Karpas-422 (cell line): ENCODE measurements at regions not wholly inside any gene's neighbourhood (a gene's known extent, or its start where the extent isn't known, plus 50 kb on each side); places are given as distances from the start of the nearest gene placed in this dataset.

Source experiments
- DNase-seq: peaks from one replicate; pipeline ENCODE4 v3.0.0-alpha.2; 2015
- H2AFZ ChIP-seq: fragments of 200-600 bp; sonication (generic); 2 replicates; pipeline ENCODE4 v1.6.1; 2014; ENCODE audit warnings: antibody characterized with exemption, low read length, mixed read lengths
- H3K27ac ChIP-seq: fragments of 200-600 bp; sonication (generic); 2 replicates; pipeline ENCODE4 v1.5.1; 2014; ENCODE audit warnings: mild to moderate bottlenecking, low read length, moderate library complexity
- H3K27me3 ChIP-seq: fragments of 200-600 bp; sonication (generic); 2 replicates; pipeline ENCODE4 v1.6.1; 2014; ENCODE audit warnings: low read length, mixed read lengths
- H3K36me3 ChIP-seq: fragments of 200-600 bp; sonication (generic); 2 replicates; pipeline ENCODE4 v1.6.1; 2014; ENCODE audit warnings: low read length, mixed read lengths; ENCODE audit not compliant: insufficient read depth
- H3K4me1 ChIP-seq: fragments of 200-600 bp; sonication (generic); 2 replicates; pipeline ENCODE4 v1.6.1; 2014; ENCODE audit warnings: mild to moderate bottlenecking, low read length, mixed read lengths
- H3K4me2 ChIP-seq: fragments of 200-600 bp; sonication (generic); 2 replicates; pipeline ENCODE4 v1.6.1; 2014; ENCODE audit warnings: low read length, low read depth, mild to moderate bottlenecking; ENCODE audit not compliant: poor library complexity, severe bottlenecking
- H3K4me3 ChIP-seq: fragments of 200-600 bp; sonication (generic); 2 replicates; pipeline ENCODE4 v1.5.1; 2014; ENCODE audit warnings: mild to moderate bottlenecking, antibody characterized with exemption, low read length, mixed read lengths
- H3K79me2 ChIP-seq: fragments of 200-600 bp; sonication (generic); 2 replicates; pipeline ENCODE4 v1.6.1; 2014; ENCODE audit warnings: mild to moderate bottlenecking, low read length, mixed read lengths
- H3K9ac ChIP-seq: fragments of 200-600 bp; sonication (generic); 2 replicates; pipeline ENCODE4 v1.6.0; 2014; ENCODE audit warnings: low read length
- H3K9me2 ChIP-seq: fragments of 200-600 bp; sonication (generic), shearing (Covaris generic); replicated peaks from 2 replicates; pipeline ENCODE4 v1.6.0; 2014; ENCODE audit warnings: mild to moderate bottlenecking, low read length, moderate library complexity; ENCODE audit not compliant: insufficient read depth
- H3K9me3 ChIP-seq: fragments of 300-700, 200-600 bp; sonication (generic); 2 replicates; pipeline ENCODE4 v1.6.1; 2014; ENCODE audit warnings: low read length, mixed read lengths
- H4K20me1 ChIP-seq: fragments of 200-600 bp; sonication (generic); 2 replicates; pipeline ENCODE4 v1.6.1; 2014; ENCODE audit warnings: mild to moderate bottlenecking, antibody characterized with exemption, low read length, low read depth; ENCODE audit not compliant: insufficient read depth

DNA sequence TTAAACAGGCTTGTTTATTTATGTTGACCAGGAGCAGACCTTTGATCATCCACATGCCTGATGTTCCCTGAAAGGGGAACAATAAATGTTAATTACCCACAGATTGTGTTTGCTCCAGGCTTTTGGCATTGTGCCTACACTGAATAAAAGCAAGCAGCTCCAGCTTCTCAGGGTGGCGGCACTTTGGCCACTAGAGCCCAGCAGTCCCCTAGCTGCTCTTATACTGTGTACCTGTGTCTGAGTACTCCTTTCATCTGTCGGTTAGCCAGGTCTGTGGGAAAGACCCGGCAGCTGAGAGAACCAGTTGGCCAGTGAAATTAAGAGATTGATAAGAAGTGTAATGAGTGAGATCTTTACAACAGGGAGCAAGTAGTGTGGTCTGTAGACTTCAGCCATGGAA lies 254.8 kb upstream of the FTMT start:
- H3K79me2 ChIP-seq, result no peaks in the 10 kb centered on the region
- no peak overlapping the region for H2AFZ ChIP-seq
- H3K9me3 ChIP-seq, result peaks cover 9% of the 10 kb centered on the region

DNA sequence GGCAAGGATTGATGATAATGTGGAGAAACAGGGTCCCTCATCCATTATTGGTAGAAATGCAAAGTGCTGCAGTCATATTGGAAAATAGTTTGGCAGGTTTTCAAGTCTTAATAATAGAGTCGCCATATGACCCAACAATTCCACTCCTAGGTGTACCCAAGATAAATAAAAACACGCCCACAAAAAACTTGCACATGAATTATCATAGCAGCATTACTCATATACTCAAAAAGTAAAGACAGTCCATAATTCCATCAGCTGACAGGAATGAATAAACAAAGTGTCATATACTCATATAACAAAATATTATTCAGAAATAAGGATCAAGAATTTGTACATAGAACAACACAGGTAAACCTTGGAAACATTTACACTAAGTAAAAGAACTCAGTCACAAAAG lies 242.9 kb upstream of the FTMT start:
- no peaks in the 10 kb centered on the region for H3K4me1 ChIP-seq
- no peak overlapping the region for H2AFZ ChIP-seq
- no peaks in the 10 kb centered on the region for H3K79me2 ChIP-seq
- DNase-seq, result no peak
- H3K9ac ChIP-seq, result no peak overlapping the region
- no peak overlapping the region for H3K4me2 ChIP-seq
- H3K4me3 ChIP-seq, result no peak overlapping the region
- H3K9me2 ChIP-seq, result no peaks in the 10 kb centered on the region; the same call in 1 of the 2 replicates
- H4K20me1 ChIP-seq, result no peaks in the 10 kb centered on the region
- no peaks in the 10 kb centered on the region for H3K36me3 ChIP-seq
- H3K27ac ChIP-seq, result no peak overlapping the region
- no peaks in the 10 kb centered on the region for H3K27me3 ChIP-seq
- H3K9me3 ChIP-seq, result no peaks in the 10 kb centered on the region

More for the DNA sequence above, 254.8 kb upstream of the FTMT start:
- H3K4me3 ChIP-seq, result no peak overlapping the region
- no peaks in the 10 kb centered on the region for H3K27me3 ChIP-seq
- no peaks in the 10 kb centered on the region for H3K9me2 ChIP-seq
- DNase-seq, result no peak
- H3K4me1 ChIP-seq, result no peaks in the 10 kb centered on the region
- no peaks in the 10 kb centered on the region for H4K20me1 ChIP-seq
- H3K36me3 ChIP-seq, result no peaks in the 10 kb centered on the region
- H3K4me2 ChIP-seq, result no peak overlapping the region
- no peak overlapping the region for H3K9ac ChIP-seq
- H3K27ac ChIP-seq, result no peak overlapping the region

DNA sequence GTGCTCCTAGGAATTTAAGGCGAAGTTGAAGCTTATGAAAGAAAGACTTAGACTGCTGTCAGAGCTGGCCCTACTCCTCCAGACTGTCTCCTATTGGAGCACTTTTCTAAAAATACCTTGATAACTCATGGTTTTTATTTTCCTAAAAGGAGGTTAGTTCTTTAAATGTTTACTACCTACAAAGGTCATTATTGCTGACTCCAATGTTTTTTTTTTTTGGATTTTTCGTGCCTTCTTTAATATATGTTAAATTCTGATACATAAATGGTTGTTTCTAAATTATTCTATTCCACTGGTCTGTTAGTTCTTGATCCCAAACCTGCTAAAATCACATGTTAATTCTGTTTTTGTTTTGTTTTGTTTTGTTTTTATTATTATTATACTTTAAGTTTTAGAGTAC lies 227.6 kb upstream of the FTMT start:
- H3K27me3 ChIP-seq, result no peaks in the 10 kb centered on the region
- no peaks in the 10 kb centered on the region for H3K79me2 ChIP-seq
- H3K4me3 ChIP-seq, result no peak overlapping the region
- H3K36me3 ChIP-seq, result no peaks in the 10 kb centered on the region
- DNase-seq, result no peak
- H4K20me1 ChIP-seq, result no peaks in the 10 kb centered on the region
- H3K4me1 ChIP-seq, result no peaks in the 10 kb centered on the region
- no peak overlapping the region for H2AFZ ChIP-seq
- no peaks in the 10 kb centered on the region for H3K9me2 ChIP-seq
- no peak overlapping the region for H3K4me2 ChIP-seq
- no peak overlapping the region for H3K27ac ChIP-seq
- H3K9ac ChIP-seq, result no peak overlapping the region
- H3K9me3 ChIP-seq, result peaks cover 2% of the 10 kb centered on the region; the same call in 1 of the 2 replicates

GRCh38 chr5:121628783-121629182 lies 222.9 kb upstream of the FTMT start:
- H2AFZ ChIP-seq, result no peak overlapping the region
- H3K27ac ChIP-seq, result no peak overlapping the region
- H3K4me1 ChIP-seq, result no peaks in the 10 kb centered on the region
- no peaks in the 10 kb centered on the region for H3K9me3 ChIP-seq
- H3K36me3 ChIP-seq, result no peaks in the 10 kb centered on the region
- no peak overlapping the region for H3K9ac ChIP-seq
- no peak for DNase-seq
- no peak overlapping the region for H3K4me3 ChIP-seq
- H3K79me2 ChIP-seq, result no peaks in the 10 kb centered on the region
- H4K20me1 ChIP-seq, result no peaks in the 10 kb centered on the region
- H3K27me3 ChIP-seq, result no peaks in the 10 kb centered on the region
- no peaks in the 10 kb centered on the region for H3K9me2 ChIP-seq
- no peak overlapping the region for H3K4me2 ChIP-seq

DNA sequence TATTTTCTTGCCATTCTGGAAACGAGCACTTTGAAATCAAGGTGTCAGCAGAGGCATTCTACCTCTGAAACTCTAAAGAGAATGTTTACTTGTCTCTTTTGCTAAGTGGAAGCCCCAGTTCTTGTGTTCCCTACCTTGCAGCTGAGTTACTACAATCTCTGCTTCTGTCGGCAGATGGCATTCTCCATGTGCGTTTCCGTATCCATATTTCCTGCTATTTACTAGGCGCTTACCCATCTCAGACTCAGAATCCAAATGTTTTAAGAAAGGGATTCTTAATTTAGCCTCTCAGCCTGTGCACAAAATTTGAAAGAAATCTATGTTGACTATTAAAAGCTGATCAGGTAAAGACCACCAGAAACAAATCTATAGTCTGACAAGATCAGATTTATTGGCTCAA lies 221.3 kb upstream of the FTMT start:
- no peaks in the 10 kb centered on the region for H3K79me2 ChIP-seq
- H3K9me2 ChIP-seq, result no peaks in the 10 kb centered on the region
- H3K9ac ChIP-seq, result no peak overlapping the region
- H3K4me3 ChIP-seq, result no peak overlapping the region
- no peaks in the 10 kb centered on the region for H4K20me1 ChIP-seq
- H3K36me3 ChIP-seq, result no peaks in the 10 kb centered on the region
- no peaks in the 10 kb centered on the region for H3K27me3 ChIP-seq
- H2AFZ ChIP-seq, result no peak overlapping the region
- no peak overlapping the region for H3K27ac ChIP-seq
- H3K4me2 ChIP-seq, result no peak overlapping the region
- no peaks in the 10 kb centered on the region for H3K9me3 ChIP-seq
- no peaks in the 10 kb centered on the region for H3K4me1 ChIP-seq
- DNase-seq, result no peak

- Histone ChIP-seq H2AFZ (no peak overlapping the region), H3K9me3 (peaks cover 3% of the 10 kb centered on the region; the same call in 1 of the 2 replicates), H3K4me3 (no peak overlapping the region), H3K4me1 (no peaks in the 10 kb centered on the region), H3K79me2 (no peaks in the 10 kb centered on the region), H3K9me2 (no peaks in the 10 kb centered on the region), H3K4me2 (no peak overlapping the region), H3K9ac (no peak overlapping the region), H3K36me3 (no peaks in the 10 kb centered on the region), H4K20me1 (no peaks in the 10 kb centered on the region), H3K27me3 (no peaks in the 10 kb centered on the region), H3K27ac (no peak overlapping the region)
- DNase-seq, result no peak
Measured at GRCh38 chr5:121634946-121635345, 216.7 kb upstream of the FTMT start.

DNA sequence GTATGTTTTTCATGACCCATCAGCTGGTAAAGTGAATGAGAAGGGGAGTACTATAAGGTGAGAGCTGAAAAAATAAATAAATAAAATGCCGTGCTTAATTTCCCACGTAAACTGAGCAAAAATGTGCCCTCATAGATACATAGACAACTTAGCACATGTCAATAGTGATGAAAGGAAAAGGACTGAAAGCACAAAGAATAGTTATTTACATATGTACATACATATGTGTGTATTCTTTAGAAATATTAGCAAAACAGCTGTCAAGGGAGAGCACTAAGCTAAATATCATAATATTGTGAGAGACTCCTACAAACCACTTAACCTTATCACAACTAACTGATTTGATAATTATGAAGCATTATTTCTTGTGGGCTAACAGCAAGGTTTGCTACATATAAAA lies 213.6 kb upstream of the FTMT start:
- H3K27me3 ChIP-seq, result no peaks in the 10 kb centered on the region
- no peak overlapping the region for H3K27ac ChIP-seq
- no peaks in the 10 kb centered on the region for H4K20me1 ChIP-seq
- no peaks in the 10 kb centered on the region for H3K4me1 ChIP-seq
- DNase-seq, result no peak
- peaks cover 3% of the 10 kb centered on the region; the same call in 1 of the 2 replicates for H3K9me3 ChIP-seq
- H3K4me2 ChIP-seq, result no peak overlapping the region
- no peaks in the 10 kb centered on the region for H3K36me3 ChIP-seq
- no peak overlapping the region for H3K4me3 ChIP-seq
- no peak overlapping the region for H2AFZ ChIP-seq
- no peak overlapping the region for H3K9ac ChIP-seq
- no peaks in the 10 kb centered on the region for H3K79me2 ChIP-seq
- H3K9me2 ChIP-seq, result no peaks in the 10 kb centered on the region

DNA sequence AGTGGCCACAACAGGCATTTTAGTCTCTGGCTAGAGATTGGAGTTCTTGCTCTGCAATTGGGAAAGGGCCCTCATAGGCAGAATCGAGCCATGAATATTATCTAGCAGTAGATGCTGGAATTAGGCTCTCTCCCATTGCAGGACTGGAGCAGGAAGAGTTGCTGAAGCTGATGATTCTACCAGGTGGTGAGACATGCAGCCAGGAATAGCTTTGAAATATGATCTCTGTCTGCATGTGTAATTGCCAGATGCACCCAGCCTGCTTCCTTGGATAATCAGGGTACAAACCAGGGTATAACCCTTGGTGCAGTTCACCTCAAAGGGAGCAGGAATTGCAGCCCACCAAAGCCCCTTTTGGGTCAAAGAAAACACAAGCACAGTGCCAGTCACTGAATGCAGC lies 211.4 kb upstream of the FTMT start:
- no peak overlapping the region for H2AFZ ChIP-seq
- no peak overlapping the region for H3K4me3 ChIP-seq
- H3K79me2 ChIP-seq, result no peaks in the 10 kb centered on the region
- H3K9me3 ChIP-seq, result peaks cover 3% of the 10 kb centered on the region; the same call in 1 of the 2 replicates
- H4K20me1 ChIP-seq, result no peaks in the 10 kb centered on the region
- H3K27me3 ChIP-seq, result no peaks in the 10 kb centered on the region
- DNase-seq, result no peak
- no peak overlapping the region for H3K4me2 ChIP-seq
- no peak overlapping the region for H3K9ac ChIP-seq
- H3K36me3 ChIP-seq, result no peaks in the 10 kb centered on the region
- no peaks in the 10 kb centered on the region for H3K4me1 ChIP-seq
- no peak overlapping the region for H3K27ac ChIP-seq
- no peaks in the 10 kb centered on the region for H3K9me2 ChIP-seq

DNA sequence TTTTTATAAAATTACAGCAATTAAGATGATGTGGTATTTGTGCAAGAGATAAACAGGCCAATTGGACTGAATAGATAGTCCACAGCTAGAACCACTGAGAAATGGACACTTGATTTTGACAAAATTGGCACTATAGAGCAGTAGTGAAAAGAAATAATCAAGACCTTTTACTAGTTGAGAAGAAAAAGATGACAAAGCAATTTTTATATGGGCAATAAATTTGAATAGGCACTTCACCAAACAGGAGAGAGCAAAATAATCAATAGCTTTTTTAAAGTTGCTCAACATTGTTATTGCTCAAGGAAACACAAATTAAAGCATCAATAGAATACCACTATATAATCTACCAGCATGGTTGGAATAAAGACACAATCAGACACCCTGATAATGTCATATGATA lies 193.5 kb upstream of the FTMT start:
- no peaks in the 10 kb centered on the region for H3K79me2 ChIP-seq
- H2AFZ ChIP-seq, result no peak overlapping the region
- DNase-seq, result no peak
- no peak overlapping the region for H3K4me2 ChIP-seq
- no peaks in the 10 kb centered on the region for H3K9me2 ChIP-seq
- no peaks in the 10 kb centered on the region for H4K20me1 ChIP-seq
- no peak overlapping the region for H3K27ac ChIP-seq
- H3K9me3 ChIP-seq, result no peaks in the 10 kb centered on the region
- no peak overlapping the region for H3K4me3 ChIP-seq
- no peaks in the 10 kb centered on the region for H3K4me1 ChIP-seq
- no peaks in the 10 kb centered on the region for H3K27me3 ChIP-seq
- H3K9ac ChIP-seq, result no peak overlapping the region
- H3K36me3 ChIP-seq, result no peaks in the 10 kb centered on the region
